Subcutaneous abdominal adipose tissue (tissue), 5 donors: ENCODE measurements at regions not wholly inside any gene's neighbourhood (a gene's known extent, or its start where the extent isn't known, plus 50 kb on each side); places are given as distances from the start of the nearest gene placed in this dataset.
"Not testable (repeated sequence)": the region's sequence is repeated elsewhere in the genome, so short reads cannot be mapped to it uniquely, and the experiment has no call there.

Source experiments
- H3K27ac ChIP-seq: one replicate; pipeline ENCODE4 v1.7.0; 2013; ENCODE audit warnings: low read depth, mild to moderate bottlenecking, inconsistent platforms, low read length, moderate library complexity
- H3K27me3 ChIP-seq, 5 donors: one replicate each; pipeline ENCODE4 v1.7.0; 2013; ENCODE audit warnings: low read length in 5 of 5, inconsistent platforms in 1 of 5; ENCODE audit not compliant: control insufficient read depth in 5 of 5, insufficient read depth in 4 of 5
- H3K36me3 ChIP-seq, 5 donors: one replicate each; pipeline ENCODE4 v1.7.0; 2013; ENCODE audit warnings: low read length in 5 of 5; ENCODE audit not compliant: control insufficient read depth in 5 of 5, insufficient read depth in 5 of 5
- H3K4me1 ChIP-seq, 5 donors: one replicate each; pipeline ENCODE4 v1.7.0; 2013; ENCODE audit warnings: low read length in 5 of 5, mild to moderate bottlenecking in 3 of 5, moderate library complexity in 1 of 5; ENCODE audit not compliant: control insufficient read depth in 5 of 5, insufficient read depth in 5 of 5
- H3K4me3 ChIP-seq, 5 donors: one replicate each; pipeline ENCODE4 v1.7.0; 2013; ENCODE audit warnings: low read length in 5 of 5, low read depth in 1 of 5
- H3K9ac ChIP-seq, 5 donors: one replicate each; pipeline ENCODE4 v1.7.0; 2013; ENCODE audit warnings: low read length in 5 of 5, mild to moderate bottlenecking in 4 of 5, moderate library complexity in 3 of 5
- H3K9me3 ChIP-seq, 5 donors: one replicate each; pipeline ENCODE4 v1.7.0; 2013; ENCODE audit warnings: low read length in 5 of 5; ENCODE audit not compliant: control insufficient read depth in 5 of 5
- donor health status: healthy.
- donor health status: healthy.
- donor health status: healthy.
- donor health status: healthy.
- donor health status: healthy.

DNA sequence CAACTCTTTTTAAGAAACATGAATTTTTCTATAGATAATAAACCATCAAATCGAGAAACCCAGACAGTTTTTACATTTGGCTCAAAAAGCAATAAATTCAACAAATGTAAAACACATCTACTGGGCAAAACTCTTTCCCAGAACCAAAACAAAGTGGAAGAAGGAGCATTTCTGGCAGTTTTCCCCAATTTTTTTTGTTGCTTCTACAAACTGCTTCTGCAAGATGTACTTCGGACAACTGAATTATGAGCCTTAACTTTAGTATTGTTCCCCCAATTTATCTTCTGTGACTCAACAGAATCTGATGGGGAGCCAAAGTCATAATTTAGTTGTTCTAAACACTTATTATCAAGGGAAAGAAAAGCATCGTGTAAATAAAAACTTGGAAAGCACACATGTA lies 1047.2 kb downstream of the CDH11 start:
- H3K9ac ChIP-seq = no peak overlapping the region
- H3K27me3 ChIP-seq = no peaks in the 10 kb centered on the region
- no peaks in the 10 kb centered on the region for H3K4me1 ChIP-seq
- no peaks in the 10 kb centered on the region for H3K9me3 ChIP-seq
- no peak overlapping the region for H3K4me3 ChIP-seq
- no peak overlapping the region for H3K27ac ChIP-seq
- H3K36me3 ChIP-seq = no peaks in the 10 kb centered on the region

- not testable (repeated sequence) for H3K9ac ChIP-seq, H3K4me3 ChIP-seq, H3K27ac ChIP-seq, H3K36me3 ChIP-seq, H3K4me1 ChIP-seq, H3K9me3 ChIP-seq, H3K27me3 ChIP-seq
Observed at GRCh38 chr16:64072131-64072730, 1049.6 kb downstream of the CDH11 start.

DNA sequence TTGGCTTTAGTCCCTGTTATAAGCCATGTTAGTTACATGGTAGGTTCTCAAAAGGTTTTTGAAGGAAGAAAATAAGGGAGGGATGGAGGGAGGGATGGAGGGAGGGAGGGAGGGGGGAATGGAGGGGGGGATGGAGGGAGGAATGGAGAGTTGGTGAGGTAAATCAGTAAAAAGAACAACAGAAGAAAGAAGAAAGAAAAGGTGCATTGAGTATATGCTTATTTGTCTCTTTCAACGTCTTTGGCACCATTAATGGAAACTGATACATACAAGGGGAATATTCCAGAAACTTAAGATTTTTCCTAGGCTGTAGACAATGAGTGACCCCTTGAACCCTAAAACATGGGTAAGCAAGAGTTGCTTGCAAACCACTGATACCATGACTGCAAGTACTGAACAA lies 1056.3 kb downstream of the CDH11 start:
- Histone ChIP-seq H3K4me3 (no peak overlapping the region), H3K4me1 (no peaks in the 10 kb centered on the region), H3K9me3 (no peaks in the 10 kb centered on the region), H3K36me3 (no peaks in the 10 kb centered on the region), H3K9ac (no peak overlapping the region), H3K27me3 (no peaks in the 10 kb centered on the region), H3K27ac (no peak overlapping the region)

GRCh38 chr16:64061621-64062020 lies 1060.2 kb downstream of the CDH11 start:
- Histone ChIP-seq H3K4me3 (no peak overlapping the region), H3K9me3 (no peaks in the 10 kb centered on the region), H3K36me3 (no peaks in the 10 kb centered on the region), H3K27ac (no peak overlapping the region), H3K9ac (no peak overlapping the region), H3K4me1 (no peaks in the 10 kb centered on the region), H3K27me3 (no peaks in the 10 kb centered on the region)

- Histone ChIP-seq H3K27ac (no peak overlapping the region), H3K27me3 (no peaks in the 10 kb centered on the region), H3K9ac (no peak overlapping the region), H3K4me3 (no peak overlapping the region), H3K36me3 (no peaks in the 10 kb centered on the region), H3K9me3 (no peaks in the 10 kb centered on the region), H3K4me1 (no peaks in the 10 kb centered on the region)
Observed at GRCh38 chr16:64060631-64061030, 1061.2 kb downstream of the CDH11 start.

DNA sequence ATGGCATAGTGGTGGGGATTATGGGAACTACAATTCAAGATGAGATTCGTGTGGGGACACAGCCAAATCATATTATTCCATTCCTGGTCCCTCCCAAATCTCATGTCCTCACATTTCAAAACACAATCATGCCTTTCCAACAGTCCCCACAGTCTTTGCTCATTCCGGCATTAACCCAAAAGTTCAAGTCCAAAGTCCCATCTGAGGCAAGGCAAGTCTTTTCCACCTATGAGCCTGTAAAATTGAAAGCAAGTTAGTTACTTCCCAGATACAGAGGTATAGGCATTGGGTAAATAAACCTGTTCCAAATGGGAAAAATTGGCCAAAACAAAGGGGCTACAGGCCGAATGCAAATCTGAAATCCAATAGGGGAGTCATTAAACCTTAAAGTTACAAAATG lies 1063.2 kb downstream of the CDH11 start:
- Histone ChIP-seq H3K4me3 (no peak overlapping the region), H3K4me1 (no peaks in the 10 kb centered on the region), H3K27ac (no peak overlapping the region), H3K9me3 (no peaks in the 10 kb centered on the region), H3K27me3 (no peaks in the 10 kb centered on the region), H3K9ac (no peak overlapping the region), H3K36me3 (no peaks in the 10 kb centered on the region)

DNA sequence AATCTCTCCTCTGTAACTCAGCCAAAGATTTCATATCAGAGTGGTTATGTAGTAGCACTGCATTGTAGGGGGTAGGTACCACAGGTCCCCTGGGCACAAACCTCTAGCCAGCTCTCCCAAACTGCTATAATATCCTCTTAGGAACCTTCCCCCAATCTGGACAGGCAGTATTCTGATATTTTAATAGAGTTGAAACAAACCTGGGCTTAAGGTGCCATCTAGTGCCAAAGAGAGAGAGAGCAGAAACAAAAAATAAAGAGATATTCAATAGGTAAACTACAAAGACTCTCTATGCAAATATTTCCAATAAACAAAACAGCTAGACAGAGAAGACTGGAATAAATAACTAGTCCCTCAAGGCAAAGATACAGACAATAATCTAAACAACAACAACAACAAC lies 1070.0 kb downstream of the CDH11 start:
- H3K4me3 ChIP-seq = no peak overlapping the region
- peaks cover 0 to 6% (median 0%) of the 10 kb centered on the region in 5 donors for H3K9me3 ChIP-seq
- no peaks in the 10 kb centered on the region for H3K36me3 ChIP-seq
- no peaks in the 10 kb centered on the region for H3K4me1 ChIP-seq
- H3K9ac ChIP-seq = no peak overlapping the region
- no peak overlapping the region for H3K27ac ChIP-seq
- H3K27me3 ChIP-seq = no peaks in the 10 kb centered on the region

DNA sequence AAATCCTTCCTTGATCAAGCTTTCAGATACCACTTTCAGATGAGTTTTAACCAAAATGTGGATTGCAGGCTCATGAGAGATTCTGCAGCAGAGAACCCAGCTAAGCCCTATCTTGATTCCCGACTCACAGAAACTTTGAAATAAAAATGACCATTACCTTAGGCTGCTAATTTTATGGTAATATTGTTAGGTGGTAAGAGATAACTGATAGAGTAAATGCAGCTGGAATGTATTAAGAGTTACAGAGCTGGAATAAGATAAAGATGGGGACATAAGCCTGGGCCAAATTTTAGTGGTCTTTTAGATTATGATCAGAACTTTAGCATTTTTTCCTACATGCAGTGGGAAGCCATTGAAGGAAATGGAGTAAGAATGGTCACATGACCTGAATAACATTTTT lies 1074.0 kb downstream of the CDH11 start:
- Histone ChIP-seq H3K27ac (no peak overlapping the region), H3K36me3 (no peaks in the 10 kb centered on the region), H3K4me3 (no peak overlapping the region), H3K9ac (no peak overlapping the region), H3K4me1 (no peaks in the 10 kb centered on the region), H3K9me3 (peaks cover 0 to 2% (median 0%) of the 10 kb centered on the region in 5 donors), H3K27me3 (no peaks in the 10 kb centered on the region)

GRCh38 chr16:64047207-64047606 lies 1074.7 kb downstream of the CDH11 start:
- no peaks in the 10 kb centered on the region for H3K36me3 ChIP-seq
- no peak overlapping the region for H3K4me3 ChIP-seq
- H3K4me1 ChIP-seq = no peaks in the 10 kb centered on the region
- H3K9me3 ChIP-seq = peaks cover 0 to 2% (median 0%) of the 10 kb centered on the region in 5 donors
- no peak overlapping the region for H3K27ac ChIP-seq
- H3K27me3 ChIP-seq = no peaks in the 10 kb centered on the region
- H3K9ac ChIP-seq = no peak overlapping the region

GRCh38 chr16:64035337-64035736 lies 1086.5 kb downstream of the CDH11 start:
- Histone ChIP-seq H3K9me3 (no peaks in the 10 kb centered on the region), H3K4me3 (no peak overlapping the region), H3K4me1 (no peaks in the 10 kb centered on the region), H3K9ac (no peak overlapping the region), H3K36me3 (no peaks in the 10 kb centered on the region), H3K27me3 (no peaks in the 10 kb centered on the region), H3K27ac (no peak overlapping the region)

- Histone ChIP-seq H3K36me3 (no peaks in the 10 kb centered on the region), H3K27me3 (no peaks in the 10 kb centered on the region), H3K9me3 (no peaks in the 10 kb centered on the region), H3K4me3 (no peak overlapping the region), H3K27ac (no peak overlapping the region), H3K4me1 (peaks cover 0 to under 1% (median 0%) of the 10 kb centered on the region in 5 donors), H3K9ac (no peak overlapping the region)
Observed at GRCh38 chr16:64019339-64019738, 1102.5 kb downstream of the CDH11 start.
